Stimulated activated naive CD4-positive, alpha-beta T cell (primary cell): ENCODE measurements at regions not wholly inside any gene's neighbourhood (a gene's known extent, or its start where the extent isn't known, plus 50 kb on each side); places are given as distances from the start of the nearest gene placed in this dataset.
"Not testable (repeated sequence)": the region's sequence is repeated elsewhere in the genome, so short reads cannot be mapped to it uniquely, and the experiment has no call there.

ENCODE experiments used
- DNase-seq, 6 experiments: peaks; one replicate each; lab custom pipeline; 2025; lab: John Stamatoyannopoulos, UW

DNA sequence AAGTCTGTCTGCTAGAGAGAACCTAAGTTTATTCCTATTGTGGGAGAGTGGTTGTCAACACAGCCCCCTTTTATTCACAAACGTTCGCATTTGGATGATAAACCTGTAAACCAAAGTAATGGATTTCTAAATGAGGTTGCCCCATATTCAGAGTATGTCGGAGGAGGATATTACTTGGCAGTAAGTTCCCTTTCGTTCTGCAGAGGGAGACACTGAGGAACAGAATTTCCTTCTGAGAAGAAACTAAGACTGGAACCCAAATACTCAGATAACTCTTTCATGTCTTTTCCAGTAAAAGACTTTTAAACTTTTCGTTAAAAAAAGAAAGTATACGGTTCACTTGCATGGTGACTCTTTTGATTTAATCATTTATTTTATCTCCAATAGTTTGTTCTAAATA, 754.6 kb upstream of the MMS22L start:
- no peak for DNase-seq

- DNase-seq: no peak
Measured at GRCh38 chr6:98039443-98039842, 756.4 kb upstream of the MMS22L start.

DNA sequence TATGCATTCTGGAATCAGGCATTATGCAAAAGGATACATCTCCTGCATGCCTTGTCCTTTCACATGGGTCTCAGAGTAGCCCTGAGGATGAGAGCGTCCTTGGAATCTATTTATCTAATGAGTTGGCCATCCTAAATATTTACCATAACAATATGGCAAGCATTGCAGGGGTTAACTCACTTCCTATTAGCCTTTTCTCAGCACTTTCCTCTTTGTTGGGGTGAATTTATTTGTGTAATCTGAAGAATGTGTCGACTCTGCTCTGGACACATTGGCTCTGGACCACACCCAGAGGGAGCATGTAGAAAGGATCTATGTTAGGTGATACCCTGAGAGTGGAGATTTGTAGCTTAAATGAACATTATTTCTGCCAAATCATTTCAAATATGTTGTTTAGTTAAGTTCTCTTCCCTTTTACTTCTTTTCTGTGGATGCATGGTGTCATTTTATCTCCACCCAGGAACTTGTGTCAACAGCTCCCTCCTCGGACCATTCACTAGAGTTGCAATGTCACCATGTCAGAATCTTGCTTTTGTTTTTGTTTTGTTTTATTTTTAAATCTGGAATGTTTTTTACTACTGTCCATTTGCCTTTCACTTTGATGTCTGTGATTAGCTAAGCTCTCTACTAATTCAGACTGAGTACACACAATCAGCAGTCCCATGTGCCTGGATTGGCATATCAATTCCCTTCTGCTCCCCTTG, 757.0 kb upstream of the MMS22L start:
- no peak for DNase-seq

- no peak for DNase-seq
Measured at GRCh38 chr6:98041056-98041455, 758.0 kb upstream of the MMS22L start.

DNA sequence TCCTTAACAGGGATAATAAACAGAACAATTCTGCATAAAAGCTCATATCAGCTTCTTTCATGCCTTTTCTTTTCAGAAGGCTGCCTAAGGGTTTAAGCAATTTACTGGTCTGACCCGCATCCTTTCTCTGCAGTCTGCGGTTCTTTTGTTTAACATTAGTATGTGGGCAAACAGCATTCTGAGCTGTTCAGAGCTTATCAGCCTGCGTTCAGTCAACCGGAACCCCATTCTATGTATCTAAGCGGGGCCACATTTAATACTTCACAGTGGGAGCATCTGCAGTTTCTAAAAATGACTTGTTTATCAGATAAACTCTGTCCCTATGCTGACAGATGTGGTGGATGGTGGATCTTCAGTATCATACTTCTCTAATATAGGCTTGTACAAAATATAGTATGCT, 758.9 kb upstream of the MMS22L start:
- DNase-seq: no peak

- no peak for DNase-seq
Measured at GRCh38 chr6:98044151-98044561, 761.1 kb upstream of the MMS22L start.

DNA sequence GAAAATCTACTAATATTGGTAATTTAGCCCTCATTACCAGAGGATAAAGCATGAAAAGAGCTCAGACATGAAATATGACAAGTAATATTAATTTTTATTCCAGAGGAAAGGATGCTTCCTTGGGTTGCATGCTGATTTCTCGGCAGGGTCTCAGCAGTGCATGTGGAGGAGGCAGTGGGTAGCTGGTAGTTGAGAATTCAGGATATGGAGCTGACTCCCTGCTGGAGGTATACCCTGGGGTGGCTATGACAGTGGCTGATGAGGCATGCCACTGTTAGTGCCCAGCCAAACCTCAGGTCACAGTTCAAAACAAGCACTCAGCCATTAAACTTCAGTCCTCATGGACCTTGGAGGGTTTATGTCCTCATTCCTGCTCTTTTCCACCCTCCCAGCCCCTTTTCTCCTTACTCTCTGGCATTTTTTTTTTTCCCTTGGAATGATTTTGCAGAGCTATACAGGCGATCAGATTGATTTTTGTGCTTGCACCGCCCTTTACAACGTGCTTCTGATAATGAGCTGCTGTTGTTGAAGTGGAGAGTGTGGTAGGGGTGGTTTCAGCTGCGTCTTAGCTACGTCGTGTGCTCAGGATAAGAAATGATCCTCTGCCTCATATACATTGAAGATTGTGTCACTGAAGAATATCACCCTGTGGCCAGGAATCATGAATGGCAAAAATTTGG, 761.9 kb upstream of the MMS22L start:
- no peak for DNase-seq

- no peak for DNase-seq
Measured at GRCh38 chr6:98047164-98047563, 764.1 kb upstream of the MMS22L start.

DNA sequence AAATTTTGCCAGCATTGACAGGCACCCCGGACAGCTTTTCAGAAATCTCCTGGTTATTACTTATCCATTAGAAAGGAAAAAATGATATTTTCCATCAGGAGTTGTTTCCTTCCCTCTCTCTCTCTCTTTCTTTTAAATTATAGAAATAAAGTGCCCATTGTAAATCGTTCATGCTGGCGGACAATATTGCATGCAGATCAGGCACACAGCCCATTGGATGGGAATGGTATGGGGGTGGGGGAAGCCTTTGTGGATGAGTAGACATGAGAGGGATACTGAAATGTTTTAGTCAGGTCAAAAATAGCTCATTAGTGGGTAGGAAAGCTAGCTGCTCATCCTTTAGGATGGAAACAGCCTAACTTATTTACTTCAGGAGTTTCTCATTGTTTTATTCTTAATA, 764.9 kb upstream of the MMS22L start:
- DNase-seq: no peak

DNA sequence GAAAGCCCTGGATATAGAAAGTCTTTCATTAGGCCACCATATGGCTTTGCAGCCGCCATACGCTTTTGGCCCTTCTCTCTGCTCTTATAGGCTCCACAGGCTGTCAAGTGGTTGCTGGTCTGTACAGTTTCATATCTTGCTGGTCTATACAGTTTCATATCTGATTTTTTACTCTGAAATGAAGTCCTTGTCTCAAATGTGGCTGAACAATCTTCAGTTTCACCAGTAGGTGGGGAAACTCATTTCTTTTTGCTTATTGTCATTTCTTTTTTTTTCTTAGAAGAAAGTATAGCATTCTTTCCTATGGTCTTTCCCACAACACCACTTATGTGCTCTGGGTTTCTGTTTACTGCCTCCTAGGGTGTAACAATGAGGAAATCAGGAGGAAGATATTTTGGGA, 771.4 kb upstream of the MMS22L start:
- no peak for DNase-seq

DNA sequence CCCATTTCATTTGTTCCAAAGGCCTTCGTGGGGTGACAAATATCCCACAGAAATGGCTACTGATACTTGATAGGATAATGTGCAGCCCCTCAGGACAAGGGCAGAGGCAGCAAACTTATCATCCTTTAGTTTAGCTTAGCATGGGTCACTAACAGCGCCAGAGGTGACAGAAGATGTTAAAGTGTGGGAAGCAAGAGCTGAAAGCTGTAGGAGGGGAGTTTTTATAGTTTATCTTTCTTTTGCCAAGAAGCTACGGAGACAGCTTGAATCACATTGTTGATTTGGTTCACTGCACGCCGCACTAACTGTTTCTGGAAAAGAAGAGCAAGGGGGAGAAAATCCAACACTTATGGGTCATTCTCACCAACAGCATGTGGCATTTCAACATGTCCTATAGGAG, 773.9 kb upstream of the MMS22L start:
- no peak for DNase-seq

DNA sequence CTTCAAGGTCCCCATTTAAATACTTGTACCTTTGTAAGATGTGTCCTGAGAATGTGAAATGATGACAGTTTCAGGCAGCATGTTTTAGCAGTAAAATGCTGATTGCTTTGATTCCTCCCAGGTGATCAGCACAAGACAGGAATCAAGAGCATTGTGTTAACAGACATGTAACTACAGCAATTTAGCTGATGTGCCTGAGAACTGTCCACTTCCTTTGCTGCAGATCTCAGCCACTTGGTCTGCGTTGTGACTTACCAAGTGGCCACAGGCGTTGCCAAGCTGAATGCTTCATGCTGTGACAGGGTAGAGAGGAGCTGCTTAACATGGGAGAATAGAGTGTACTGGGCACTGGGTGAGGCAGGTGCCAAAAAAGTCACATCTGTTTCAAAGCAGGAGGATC, 767.0 kb upstream of the POU3F2 start:
- no peak for DNase-seq

DNA sequence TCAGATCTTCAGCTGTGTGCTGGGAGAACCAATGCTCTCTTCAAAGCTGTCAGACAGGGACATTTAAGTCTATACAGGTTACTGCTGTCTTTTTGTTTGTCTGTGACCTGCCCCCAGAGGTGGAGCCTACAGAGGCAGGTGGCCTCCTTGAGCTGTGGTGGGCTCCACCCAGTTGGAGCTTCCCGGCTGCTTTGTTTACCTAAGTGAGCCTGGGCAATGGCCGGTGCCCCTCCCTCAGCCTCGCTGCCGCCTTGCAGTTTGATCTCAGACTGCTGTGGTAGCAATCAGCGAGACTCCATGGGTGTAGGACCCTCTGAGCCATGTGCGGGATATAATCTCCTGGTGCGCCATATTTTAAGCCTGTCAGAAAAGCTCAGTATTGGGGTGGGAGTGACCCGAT, 745.8 kb upstream of the POU3F2 start:
- DNase-seq: not testable (repeated sequence)

DNA sequence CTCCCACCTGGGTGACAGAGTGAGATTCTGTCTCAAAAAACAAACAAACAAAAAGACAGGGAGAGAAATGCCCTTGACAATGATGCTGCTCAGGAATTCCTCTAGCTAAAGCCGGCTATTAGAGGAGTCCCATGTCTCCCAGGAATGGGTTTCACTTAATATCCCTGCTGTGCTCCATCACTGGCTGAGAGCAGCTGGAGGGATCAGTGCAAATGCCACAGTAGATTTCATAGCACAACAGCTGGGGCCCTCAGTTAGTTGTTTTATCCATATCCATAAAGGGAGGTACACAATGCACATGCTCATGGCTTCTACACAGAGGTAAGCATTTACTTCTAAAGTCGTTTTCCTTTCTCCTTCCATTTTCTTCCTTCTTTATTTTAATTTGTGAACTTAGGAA, 742.0 kb upstream of the POU3F2 start:
- DNase-seq: no peak

GRCh38 chr6:98094696-98095095, 739.7 kb upstream of the POU3F2 start:
- DNase-seq: no peak

DNA sequence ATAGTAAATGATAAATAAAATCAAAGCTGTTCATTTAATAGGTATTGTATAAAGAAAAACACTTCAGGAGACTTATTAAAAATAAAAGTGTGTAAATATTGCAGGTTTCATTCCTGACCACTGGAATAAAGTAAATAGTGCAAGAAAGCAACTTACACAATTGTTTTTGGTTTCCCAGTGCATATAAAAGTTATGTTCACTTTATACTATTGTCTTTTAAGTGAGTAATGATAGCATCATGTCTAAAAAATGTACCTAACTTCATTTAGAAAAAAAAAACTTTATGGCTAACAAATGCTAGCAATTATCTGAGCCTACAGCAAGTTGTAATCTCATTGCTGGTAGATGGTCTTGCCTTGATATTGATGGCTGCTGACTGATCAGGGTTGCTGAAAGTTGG, 726.6 kb upstream of the POU3F2 start:
- DNase-seq: no peak

DNA sequence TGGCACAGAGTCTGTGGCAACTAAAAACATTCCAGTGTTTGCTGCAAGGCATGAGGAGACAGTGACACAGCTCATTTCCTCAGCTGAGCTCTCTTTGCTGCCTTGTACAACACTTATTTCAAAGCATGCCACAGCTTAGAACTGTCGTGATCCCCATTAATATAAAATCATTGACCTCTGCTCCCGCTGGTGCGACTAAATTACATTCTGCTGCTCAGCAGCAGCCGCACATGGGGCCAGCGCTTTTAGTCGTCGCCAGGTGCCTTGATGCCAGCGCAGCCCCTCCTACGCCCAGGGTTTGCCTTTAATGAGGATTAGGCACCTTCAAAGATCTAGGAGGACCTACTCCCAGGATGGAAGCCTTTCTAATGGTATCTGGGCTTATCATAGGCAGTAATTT, 717.9 kb upstream of the POU3F2 start:
- no peak for DNase-seq

DNA sequence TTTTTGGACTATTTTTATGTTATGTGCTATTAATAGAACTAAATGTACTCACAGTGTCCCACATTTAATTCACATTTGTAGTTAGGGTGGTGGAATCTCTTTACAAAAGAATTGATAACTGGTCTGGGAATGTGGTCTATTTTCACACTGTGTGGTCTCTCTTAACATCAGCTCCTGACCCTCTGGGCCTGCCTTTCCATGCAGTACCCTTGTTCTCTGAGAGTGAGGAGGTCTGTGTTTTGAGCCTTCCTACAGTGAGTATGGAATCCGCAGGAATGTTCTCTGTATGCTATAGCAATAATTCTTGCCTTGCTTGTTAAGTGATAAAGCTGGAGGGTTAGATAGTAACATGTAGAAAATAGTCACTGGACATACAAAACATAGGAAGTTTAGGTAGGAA, 717.3 kb upstream of the POU3F2 start:
- no peak for DNase-seq

DNA sequence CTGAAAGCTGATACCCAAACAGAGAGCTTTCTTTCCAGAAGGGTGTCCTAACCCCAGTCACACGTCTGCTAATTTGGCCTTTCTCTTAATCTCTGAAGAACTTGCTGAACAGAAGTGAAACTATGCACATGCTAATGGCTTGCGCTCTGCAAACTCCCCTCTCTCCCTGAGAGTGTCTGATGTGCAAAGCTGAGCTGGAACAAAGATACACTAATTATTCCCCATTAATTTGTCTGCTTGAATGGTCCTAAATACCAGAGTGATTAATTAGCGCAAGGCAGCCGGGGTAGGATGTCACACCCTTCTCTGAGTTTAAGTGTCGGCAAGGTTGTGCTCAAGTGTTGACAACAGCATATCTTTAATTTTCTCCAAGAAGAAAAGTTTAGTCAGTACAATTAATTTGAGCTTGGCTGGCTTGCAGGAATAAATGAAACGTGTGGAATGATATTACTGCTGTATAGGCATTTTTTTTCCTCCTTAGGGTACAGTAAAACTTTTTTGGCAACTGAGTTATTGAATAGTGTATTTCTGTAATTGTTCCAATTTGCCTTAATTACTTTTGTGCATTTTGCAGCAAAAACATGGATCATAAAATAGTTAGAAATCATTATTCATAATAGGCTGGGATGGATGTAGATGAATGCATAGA, 715.9 kb upstream of the POU3F2 start:
- no peak for DNase-seq

DNA sequence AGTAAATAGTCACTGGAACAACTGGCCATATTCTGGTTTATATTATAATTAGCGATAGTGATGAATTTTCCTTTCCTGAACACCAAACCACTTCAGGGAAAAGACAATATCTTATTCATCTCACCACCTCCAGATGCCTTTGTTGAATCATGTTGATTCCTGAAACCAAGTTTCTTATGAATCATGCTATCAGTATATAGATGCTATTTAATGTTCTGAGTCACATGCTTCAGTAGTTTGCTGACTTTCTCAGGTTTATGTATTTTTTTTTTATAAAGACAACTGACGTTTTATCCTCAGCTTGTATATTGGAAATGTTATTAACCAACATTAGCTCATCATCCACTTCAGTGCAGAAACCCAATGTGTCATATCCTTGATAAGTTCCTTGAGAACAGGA, 710.2 kb upstream of the POU3F2 start:
- no peak for DNase-seq

GRCh38 chr6:98131290-98131990, 702.9 kb upstream of the POU3F2 start:
- no peak for DNase-seq

GRCh38 chr6:98136333-98136732, 698.0 kb upstream of the POU3F2 start:
- no peak for DNase-seq

- no peak for DNase-seq
Measured at GRCh38 chr6:98137391-98137790, 697.0 kb upstream of the POU3F2 start.
